GM21528 (cell line): ENCODE measurements at regions not wholly inside any gene's neighbourhood (a gene's known extent, or its start where the extent isn't known, plus 50 kb on each side); places are given as distances from the start of the nearest gene placed in this dataset.

ENCODE experiments used
- ATAC-seq: cut with Tn5 transposase; IDR thresholded peaks from one replicate; pipeline ENCODE4 v1.9.1; 2021; ENCODE audit warnings: mild to moderate bottlenecking, moderate library complexity; ENCODE audit not compliant: unreplicated experiment, low FRiP score

- ATAC-seq = no peak
Measured at GRCh38 chr22:49215840-49216239, 611.8 kb downstream of the BRD1 start.

- no peak for ATAC-seq
Measured at GRCh38 chr22:49214976-49215375, 612.7 kb downstream of the BRD1 start.

- no peak for ATAC-seq
Measured at GRCh38 chr22:49213731-49214352, 613.8 kb downstream of the BRD1 start.

- ATAC-seq = no peak
Measured at GRCh38 chr22:49212466-49212865, 615.2 kb downstream of the BRD1 start.

- no peak for ATAC-seq
Measured at GRCh38 chr22:49212002-49212401, 615.7 kb downstream of the BRD1 start.

GRCh38 chr22:49211176-49211575, 616.5 kb downstream of the BRD1 start:
- no peak for ATAC-seq

- ATAC-seq = no peak
Measured at GRCh38 chr22:49210606-49211005, 617.1 kb downstream of the BRD1 start.

- no peak for ATAC-seq
Measured at GRCh38 chr22:49209452-49210195, 618.0 kb downstream of the BRD1 start.

GRCh38 chr22:49208768-49209252, 618.9 kb downstream of the BRD1 start:
- ATAC-seq = no peak

GRCh38 chr22:49208004-49208402, 619.7 kb downstream of the BRD1 start:
- no peak for ATAC-seq

GRCh38 chr22:49207008-49208003, 620.4 kb downstream of the BRD1 start:
- no peak for ATAC-seq

- no peak for ATAC-seq
Measured at GRCh38 chr22:49206281-49206680, 621.4 kb downstream of the BRD1 start.

- ATAC-seq = no peak
Measured at GRCh38 chr22:49205483-49205800, 622.2 kb downstream of the BRD1 start.

GRCh38 chr22:49204599-49205482, 622.8 kb downstream of the BRD1 start:
- no peak for ATAC-seq

GRCh38 chr22:49203859-49204598, 623.6 kb downstream of the BRD1 start:
- ATAC-seq = no peak

GRCh38 chr22:49203091-49203858, 624.4 kb downstream of the BRD1 start:
- ATAC-seq = no peak

- ATAC-seq = no peak
Measured at GRCh38 chr22:49202226-49202625, 625.4 kb downstream of the BRD1 start.

- no peak for ATAC-seq
Measured at GRCh38 chr22:49201046-49201970, 626.4 kb downstream of the BRD1 start.
